Fibroblast of the aortic adventitia (primary cell): ENCODE measurements at regions not wholly inside any gene's neighbourhood (a gene's known extent, or its start where the extent isn't known, plus 50 kb on each side); places are given as distances from the start of the nearest gene placed in this dataset. TPM values are rescaled to one million over a fixed set of nuclear protein-coding genes. Genes with fewer than 3 reads are reported as not detected.

ENCODE experiments used
- DNase-seq: peaks from one replicate; pipeline ENCODE4 v3.0.0-alpha.2; 2010; ENCODE audit warnings: low read depth
- H3K4me3 ChIP-seq: 2 replicates; pipeline ENCODE4 v1.5.1; 2011; ENCODE audit warnings: low read depth, mild to moderate bottlenecking, control low read depth, low read length, moderate library complexity
- CTCF ChIP-seq: IDR thresholded peaks from 2 replicates; pipeline ENCODE4 v1.5.1; 2011; ENCODE audit warnings: mild to moderate bottlenecking, low read length, control low read depth, inconsistent platforms; ENCODE audit not compliant: insufficient read depth
- small RNA-seq: library from RNA; depleted of rRNA; stranded (forward); fragments of <200 nt; gene quantifications from one replicate; pipeline ENCODE3, GENCODE V24; 2012

- DNase-seq, result no peak
- TF ChIP-seq CTCF, result no peak
- H3K4me3 ChIP-seq, result no peak overlapping the region
These were observed 77.7 kb upstream of the GPR149 start for GRCh38 chr3:154507727-154508126.

GRCh38 chr3:154496978-154497377 lies 67.0 kb upstream of the GPR149 start:
- H3K4me3 ChIP-seq, result no peak overlapping the region
- DNase-seq, result no peak
- TF ChIP-seq CTCF, result no peak

- no peak for TF ChIP-seq CTCF
- H3K4me3 ChIP-seq, result no peak overlapping the region
- DNase-seq, result no peak
These were observed 66.5 kb upstream of the GPR149 start for GRCh38 chr3:154496540-154496939.

GRCh38 chr3:154486949-154487348 lies 57.0 kb upstream of the GPR149 start:
- no peak overlapping the region for H3K4me3 ChIP-seq
- DNase-seq, result no peak
- no peak for TF ChIP-seq CTCF

GRCh38 chr3:154482507-154482906 lies 52.5 kb upstream of the GPR149 start:
- no peak overlapping the region for H3K4me3 ChIP-seq
- DNase-seq, result no peak
- TF ChIP-seq CTCF, result no peak

GRCh38 chr3:154480033-154480432 lies 50.0 kb upstream of the GPR149 start:
- TF ChIP-seq CTCF, result no peak
- no peak overlapping the region for H3K4me3 ChIP-seq
- no peak for DNase-seq

Small RNA genes in the stretch of these regions (small RNA-seq; reads per million reads assigned to genes)
- not detected for gene DYNLL1P5
